NOMO-1 treated with dmso at 0.1 percent for 144 hours (cell line): ENCODE measurements at regions not wholly inside any gene's neighbourhood (a gene's known extent, or its start where the extent isn't known, plus 50 kb on each side); places are given as distances from the start of the nearest gene placed in this dataset.
A peak's percentile ranks its signal among the peaks of the same experiment; 100 is the strongest.

Source experiments
- DNase-seq: peaks from one replicate; lab custom pipeline; 2025; ENCODE audit not compliant: unreplicated experiment; lab: John Stamatoyannopoulos, UW

GRCh38 chr2:7666596-7667259, 749.5 kb downstream of the RNF144A start:
- no peak for DNase-seq

- DNase-seq: no peak
These were observed 750.1 kb downstream of the RNF144A start for GRCh38 chr2:7667260-7667757.

DNA sequence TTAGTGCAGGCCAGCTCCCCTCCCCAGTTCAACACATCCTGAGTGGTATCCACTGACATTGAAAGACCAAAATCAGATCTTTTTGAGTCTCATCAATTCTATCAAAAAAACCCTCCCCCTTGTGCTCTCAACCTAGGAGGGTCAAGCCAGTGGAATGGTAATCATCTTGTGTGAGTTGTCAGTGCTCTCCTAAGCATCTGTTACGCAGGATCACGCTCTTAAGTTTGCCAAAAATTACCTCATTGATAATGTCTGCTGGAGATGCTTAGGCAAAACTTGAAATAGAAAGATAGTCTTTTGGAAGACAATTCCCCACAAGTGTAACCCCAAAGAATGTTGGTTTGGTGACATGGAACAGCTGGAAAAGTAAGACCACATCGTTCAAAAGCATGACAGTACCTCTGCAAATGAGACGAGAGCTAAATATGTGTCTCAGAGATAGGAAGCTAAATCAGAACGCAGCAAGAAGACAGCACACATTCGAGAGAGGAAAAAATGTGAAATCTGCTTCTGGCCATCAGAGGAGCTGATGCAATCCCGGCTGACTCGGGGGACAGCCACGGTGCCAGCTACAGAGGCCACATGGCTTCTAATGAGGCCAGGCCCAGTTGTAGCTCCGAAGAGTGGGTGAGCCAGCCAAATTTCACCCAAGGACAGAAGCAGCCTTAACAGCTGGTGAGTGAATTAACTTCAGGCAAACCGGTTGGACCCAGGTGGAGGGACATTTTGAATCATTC, 753.9 kb downstream of the RNF144A start:
- DNase-seq: no peak

DNA sequence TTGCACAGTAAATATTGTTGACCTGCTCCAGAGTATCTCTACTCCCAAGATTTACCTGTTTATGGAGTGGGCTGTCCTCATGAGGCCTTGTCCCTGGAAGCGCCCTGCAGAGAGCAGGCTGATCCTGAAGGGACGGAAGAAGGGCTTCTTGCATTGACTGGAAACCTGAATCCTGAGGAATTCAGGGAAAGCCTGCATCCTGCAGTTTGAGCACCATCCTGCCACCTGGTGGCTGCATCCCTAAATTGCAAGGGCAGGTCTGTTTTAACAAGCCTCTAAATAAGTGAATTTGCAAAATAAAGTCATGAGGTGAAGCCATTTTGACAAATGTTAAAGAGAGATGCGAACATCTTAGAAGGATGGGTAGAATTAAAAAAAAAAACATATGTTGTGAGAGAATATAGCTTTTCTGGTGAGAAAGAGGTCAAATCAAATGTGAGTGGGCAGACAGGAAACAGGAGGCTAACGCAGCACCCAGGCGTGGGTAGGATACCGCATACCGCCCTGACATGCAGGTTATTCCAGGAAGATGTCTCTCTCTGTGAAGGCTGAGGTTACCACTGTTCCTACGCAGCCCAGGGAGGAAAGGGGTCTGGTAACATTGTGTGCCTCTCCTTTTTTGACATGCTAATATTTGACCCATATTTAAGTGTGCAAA, 754.9 kb downstream of the RNF144A start:
- DNase-seq: no peak

GRCh38 chr2:7672685-7673071, 755.5 kb downstream of the RNF144A start:
- DNase-seq: no peak

DNA sequence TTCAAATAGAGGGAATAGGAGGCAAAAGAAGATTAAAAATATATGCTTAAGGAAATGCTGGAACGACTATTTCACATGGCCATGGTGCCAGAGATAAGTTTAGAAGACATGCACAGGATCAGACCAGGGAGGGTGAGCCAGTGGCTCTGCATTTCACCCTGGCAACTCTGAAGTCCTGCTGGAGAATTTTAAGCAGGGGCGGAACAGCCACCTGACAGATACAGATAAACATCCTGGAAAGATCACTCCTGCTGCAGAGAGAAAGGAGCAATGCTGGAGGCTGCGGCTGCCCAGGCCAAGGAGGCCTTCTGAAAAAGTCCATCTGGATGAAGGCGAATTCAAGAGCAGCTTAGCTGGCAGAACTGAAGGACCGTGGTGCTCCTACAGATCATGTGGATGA, 755.9 kb downstream of the RNF144A start:
- DNase-seq: no peak

DNA sequence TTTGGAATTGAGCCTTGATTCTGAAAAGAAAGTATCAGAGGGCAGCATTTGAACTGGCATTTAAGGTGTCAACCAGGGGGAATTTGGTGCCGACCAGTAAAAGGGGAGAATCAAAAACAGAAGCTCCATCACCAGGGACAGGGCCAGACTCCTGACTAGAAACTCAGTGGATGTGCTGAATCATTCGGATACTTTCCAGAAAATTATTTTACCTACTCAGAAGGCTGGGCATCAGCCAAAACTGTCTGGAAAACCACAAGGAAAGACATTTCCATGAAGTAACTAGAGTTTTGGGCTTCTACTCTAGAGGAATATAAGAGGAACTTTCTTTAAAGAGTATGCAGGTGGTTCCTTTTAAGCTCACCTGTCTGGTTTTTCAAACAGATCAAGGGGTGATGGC, 756.6 kb downstream of the RNF144A start:
- DNase-seq: no peak

- no peak for DNase-seq
These were observed 757.4 kb downstream of the RNF144A start for GRCh38 chr2:7674606-7675005.

DNA sequence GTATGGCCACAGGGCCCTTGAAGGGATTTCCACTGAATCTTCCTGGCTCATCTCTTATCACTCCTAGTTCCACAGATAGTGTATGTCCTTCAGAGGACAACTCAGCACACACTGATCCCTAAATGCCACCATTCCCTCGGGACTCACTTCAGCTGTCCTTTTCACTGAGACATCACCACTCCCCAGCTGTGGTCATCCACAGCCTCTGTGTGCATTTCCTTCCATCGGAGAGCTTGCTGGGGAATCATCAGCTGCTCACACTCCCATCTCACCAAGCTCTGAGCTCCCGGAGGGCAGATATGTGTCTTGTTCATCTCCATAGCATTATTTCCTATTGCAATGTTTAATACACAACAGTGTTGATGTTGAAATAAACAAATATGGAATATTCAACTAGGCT, 759.5 kb downstream of the RNF144A start:
- no peak for DNase-seq

GRCh38 chr2:7681881-7682461, 764.8 kb downstream of the RNF144A start:
- no peak for DNase-seq

DNA sequence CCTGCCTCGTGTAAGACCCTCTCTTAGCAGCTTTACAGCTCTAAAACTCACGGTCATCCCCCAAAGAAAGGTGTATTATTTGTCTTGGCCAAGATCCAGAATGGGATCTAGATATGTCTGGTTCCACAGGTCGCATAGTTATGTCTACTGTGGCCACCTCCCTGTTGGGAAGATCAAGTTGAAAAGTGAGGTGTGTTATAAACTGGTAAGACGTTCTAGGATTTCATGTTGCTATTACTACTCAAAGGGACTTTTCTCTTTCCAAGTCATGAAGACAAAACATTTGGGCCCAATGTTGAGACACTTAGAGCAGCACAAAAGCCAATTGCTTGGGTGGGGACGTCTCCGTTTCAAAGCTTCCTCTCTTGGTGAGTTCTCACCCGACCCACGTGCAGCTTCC, 766.0 kb downstream of the RNF144A start:
- no peak for DNase-seq

- DNase-seq: no peak
These were observed 766.5 kb downstream of the RNF144A start for GRCh38 chr2:7683708-7684107.

GRCh38 chr2:7685342-7686015, 768.3 kb downstream of the RNF144A start:
- no peak for DNase-seq

- no peak for DNase-seq
These were observed 768.8 kb downstream of the RNF144A start for GRCh38 chr2:7686016-7686385.

DNA sequence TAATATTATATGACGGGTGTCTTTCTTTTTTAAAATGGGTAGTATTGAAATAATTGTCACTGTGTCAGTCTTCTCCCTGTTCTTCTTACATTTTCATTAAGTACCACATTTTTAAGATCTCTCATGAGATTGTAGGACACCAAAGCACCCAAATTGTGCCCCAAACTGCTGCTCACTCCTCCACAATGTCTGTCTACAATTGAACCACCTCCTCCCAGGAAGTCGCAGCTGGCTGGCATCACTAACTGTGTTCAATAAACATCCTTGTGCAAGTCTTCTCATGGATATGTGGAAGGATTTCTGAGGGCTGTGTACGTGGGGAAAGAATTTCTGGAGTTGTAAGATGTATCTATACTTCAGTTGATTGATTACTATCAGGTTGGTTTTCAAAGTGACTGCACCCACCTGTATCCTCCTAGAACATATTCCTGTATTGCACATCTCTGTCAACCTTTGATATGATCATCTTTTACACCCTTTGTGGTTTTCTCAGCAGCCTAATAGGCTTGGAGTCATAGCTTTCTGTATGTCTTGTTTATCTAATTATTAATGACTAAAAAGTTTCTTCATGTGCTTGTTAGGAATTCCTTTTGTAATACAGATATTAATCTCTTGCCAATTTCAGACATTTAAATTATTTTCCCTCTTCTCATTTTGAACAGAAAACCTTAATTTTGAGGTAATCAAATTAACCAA, 774.9 kb downstream of the RNF144A start:
- DNase-seq: no peak

GRCh38 chr2:7692657-7693161, 775.5 kb downstream of the RNF144A start:
- peak; percentile 67 for DNase-seq

- no peak for DNase-seq
These were observed 776.2 kb downstream of the RNF144A start for GRCh38 chr2:7693246-7694075.

DNA sequence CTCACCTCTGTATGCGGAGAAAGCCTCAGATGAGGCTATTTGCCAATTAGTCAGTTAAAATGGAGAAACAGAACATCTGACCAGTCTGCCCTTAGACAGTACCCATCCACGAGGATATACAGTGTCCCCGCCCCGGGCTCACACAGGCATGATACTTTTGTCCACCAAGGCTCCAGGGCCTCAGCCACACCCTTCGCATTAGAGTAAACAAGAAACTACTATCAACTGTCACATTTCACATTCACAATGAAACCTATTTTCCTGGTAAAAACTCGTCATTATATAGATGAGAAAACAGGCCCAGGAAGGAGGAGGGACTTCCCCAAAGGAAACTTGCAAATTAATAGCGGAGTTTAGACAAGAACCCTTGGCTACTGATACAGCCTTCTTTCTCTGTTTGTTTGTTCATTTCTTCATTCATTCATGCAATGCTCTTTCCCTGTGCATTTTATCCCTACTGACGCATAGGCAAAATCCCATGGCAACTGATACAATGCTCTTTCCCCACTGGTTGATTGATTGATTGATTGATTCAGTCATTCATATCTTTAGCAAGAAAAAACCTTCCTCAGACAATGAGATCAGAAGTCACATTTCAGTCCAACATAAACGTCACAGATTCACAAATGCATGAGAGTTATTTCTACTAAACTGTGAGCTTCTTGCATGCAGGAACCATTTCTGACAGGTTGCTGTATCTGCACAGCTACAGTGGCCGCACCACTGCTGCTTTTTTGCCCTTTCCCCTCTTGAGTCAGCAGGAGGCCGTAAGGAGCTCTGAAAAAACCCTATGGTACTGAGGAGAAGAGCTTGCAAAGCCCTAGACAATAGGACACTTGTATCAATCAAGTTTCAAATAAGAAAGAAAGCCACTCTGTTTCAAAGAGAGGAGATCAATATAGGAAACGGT, 777.1 kb downstream of the RNF144A start:
- no peak for DNase-seq
